ENCODE measurements at regions not wholly inside any gene's neighbourhood (a gene's known extent, or its start where the extent isn't known, plus 50 kb on each side); places are given as distances from the start of the nearest gene placed in this dataset.

DNA sequence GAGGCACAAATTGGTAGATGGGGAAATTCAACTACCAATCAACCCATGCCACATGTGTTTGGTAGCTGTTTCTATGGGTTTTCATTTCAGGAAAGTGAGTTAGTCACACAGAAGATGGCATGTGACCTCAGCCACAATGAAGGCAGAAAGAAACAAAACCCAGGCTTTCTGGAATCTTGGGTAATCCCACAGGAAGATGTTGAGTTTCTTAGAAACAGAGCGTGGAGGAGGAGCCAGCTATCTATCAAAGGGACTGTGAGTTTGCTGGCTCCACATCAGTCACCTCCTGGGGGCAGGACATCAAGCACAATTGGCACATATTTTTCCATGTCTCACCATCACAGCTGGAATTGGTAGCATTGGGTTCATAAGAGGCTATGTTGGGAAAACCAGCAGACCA is 188.9 kb upstream of the PLXNA2 start:
- no peak for TF ChIP-seq POLR2AphosphoS5 (IDR thresholded peaks at IDR 0.05)
- TF ChIP-seq EP300 (IDR thresholded peaks at IDR 0.05) = no peak
- TF ChIP-seq, protein P1, sequence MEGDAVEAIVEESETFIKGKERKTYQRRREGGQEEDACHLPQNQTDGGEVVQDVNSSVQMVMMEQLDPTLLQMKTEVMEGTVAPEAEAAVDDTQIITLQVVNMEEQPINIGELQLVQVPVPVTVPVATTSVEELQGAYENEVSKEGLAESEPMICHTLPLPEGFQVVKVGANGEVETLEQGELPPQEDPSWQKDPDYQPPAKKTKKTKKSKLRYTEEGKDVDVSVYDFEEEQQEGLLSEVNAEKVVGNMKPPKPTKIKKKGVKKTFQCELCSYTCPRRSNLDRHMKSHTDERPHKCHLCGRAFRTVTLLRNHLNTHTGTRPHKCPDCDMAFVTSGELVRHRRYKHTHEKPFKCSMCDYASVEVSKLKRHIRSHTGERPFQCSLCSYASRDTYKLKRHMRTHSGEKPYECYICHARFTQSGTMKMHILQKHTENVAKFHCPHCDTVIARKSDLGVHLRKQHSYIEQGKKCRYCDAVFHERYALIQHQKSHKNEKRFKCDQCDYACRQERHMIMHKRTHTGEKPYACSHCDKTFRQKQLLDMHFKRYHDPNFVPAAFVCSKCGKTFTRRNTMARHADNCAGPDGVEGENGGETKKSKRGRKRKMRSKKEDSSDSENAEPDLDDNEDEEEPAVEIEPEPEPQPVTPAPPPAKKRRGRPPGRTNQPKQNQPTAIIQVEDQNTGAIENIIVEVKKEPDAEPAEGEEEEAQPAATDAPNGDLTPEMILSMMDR (IDR thresholded peaks at IDR 0.05) = no peak
- no peak for TF ChIP-seq POLR2A (IDR thresholded peaks at IDR 0.05)

Data from sigmoid colon (tissue), 4 donors.